GM19468 (cell line): ENCODE measurements at regions not wholly inside any gene's neighbourhood (a gene's known extent, or its start where the extent isn't known, plus 50 kb on each side); places are given as distances from the start of the nearest gene placed in this dataset.
A peak's percentile ranks its signal among the peaks of the same experiment; 100 is the strongest.

Experiments used
- ATAC-seq: cut with Tn5 transposase; IDR thresholded peaks from one replicate; pipeline ENCODE4 v1.9.1; 2021; ENCODE audit warnings: mild to moderate bottlenecking, moderate library complexity, moderate number of reproducible peaks; ENCODE audit not compliant: unreplicated experiment; ENCODE audit errors: extremely low read depth

GRCh38 chr1:186620566-186621350 lies 59.5 kb downstream of the PTGS2 start:
- no peak for ATAC-seq

- ATAC-seq: peak; percentile 100
Measured at GRCh38 chr1:186618401-186619170, 61.6 kb downstream of the PTGS2 start.

GRCh38 chr1:186617926-186618325 lies 62.3 kb downstream of the PTGS2 start:
- no peak for ATAC-seq

- ATAC-seq: no peak
Measured at GRCh38 chr1:186616511-186616910, 63.7 kb downstream of the PTGS2 start.

- ATAC-seq: no peak
Measured at GRCh38 chr1:186615332-186615731, 64.9 kb downstream of the PTGS2 start.

- ATAC-seq: no peak
Measured at GRCh38 chr1:186611156-186611555, 69.1 kb downstream of the PTGS2 start.

- ATAC-seq: no peak
Measured at GRCh38 chr1:186609183-186609582, 71.0 kb downstream of the PTGS2 start.

GRCh38 chr1:186605762-186606350 lies 74.4 kb downstream of the PTGS2 start:
- no peak for ATAC-seq

GRCh38 chr1:186595969-186596368 lies 84.3 kb downstream of the PTGS2 start:
- ATAC-seq: no peak

GRCh38 chr1:186578325-186579016 lies 101.8 kb downstream of the PTGS2 start:
- no peak for ATAC-seq

GRCh38 chr1:186577633-186578032 lies 102.6 kb downstream of the PTGS2 start:
- ATAC-seq: no peak

- ATAC-seq: no peak
Measured at GRCh38 chr1:186577216-186577615, 103.0 kb downstream of the PTGS2 start.

- no peak for ATAC-seq
Measured at GRCh38 chr1:186575348-186575747, 104.9 kb downstream of the PTGS2 start.

GRCh38 chr1:186574926-186575325 lies 105.3 kb downstream of the PTGS2 start:
- ATAC-seq: no peak

GRCh38 chr1:186572509-186572908 lies 107.7 kb downstream of the PTGS2 start:
- ATAC-seq: no peak

GRCh38 chr1:186571771-186572170 lies 108.5 kb downstream of the PTGS2 start:
- ATAC-seq: no peak

- no peak for ATAC-seq
Measured at GRCh38 chr1:186569856-186570255, 108.9 kb upstream of the PDC start.

- ATAC-seq: no peak
Measured at GRCh38 chr1:186568221-186568620, 107.3 kb upstream of the PDC start.

- ATAC-seq: no peak
Measured at GRCh38 chr1:186566140-186566855, 105.4 kb upstream of the PDC start.

- no peak for ATAC-seq
Measured at GRCh38 chr1:186564582-186564981, 103.7 kb upstream of the PDC start.
